GM18507 (cell line): ENCODE measurements at regions not wholly inside any gene's neighbourhood (a gene's known extent, or its start where the extent isn't known, plus 50 kb on each side); places are given as distances from the start of the nearest gene placed in this dataset.
"Not testable (repeated sequence)": the region's sequence is repeated elsewhere in the genome, so short reads cannot be mapped to it uniquely, and the experiment has no call there.

Experiments used
- DNase-seq: peaks from one replicate; pipeline ENCODE4 v3.0.0; 2011; ENCODE audit warnings: low read depth; ENCODE audit not compliant: insufficient read length; ENCODE audit errors: extremely low spot score
- FAIRE-seq: peaks from 2 replicates; lab custom pipeline; 2011; peaks lifted over from hg19 to GRCh38; lab: Jason Lieb, UNC

DNA sequence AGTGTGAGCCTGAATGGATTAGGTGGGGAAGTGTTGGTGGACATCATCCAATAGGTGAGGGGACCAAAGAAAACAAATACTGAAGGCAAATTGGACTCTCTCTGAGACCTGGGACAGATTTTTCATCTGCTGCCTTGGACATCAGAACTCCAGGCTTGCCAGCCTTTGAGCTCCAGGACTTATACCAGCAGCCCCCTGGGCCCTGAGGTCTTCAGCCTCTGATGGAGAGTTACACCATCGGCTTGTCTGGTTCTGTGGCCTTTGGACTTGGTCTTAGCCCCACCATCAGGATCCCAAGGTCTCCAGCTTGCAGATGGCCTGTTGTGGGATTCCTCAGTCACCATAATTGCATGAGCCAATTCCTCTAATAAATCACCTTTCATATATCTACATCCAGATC lies 80.8 kb upstream of the SLC8A3 start:
- FAIRE-seq (no peak), DNase-seq (no peak)

DNA sequence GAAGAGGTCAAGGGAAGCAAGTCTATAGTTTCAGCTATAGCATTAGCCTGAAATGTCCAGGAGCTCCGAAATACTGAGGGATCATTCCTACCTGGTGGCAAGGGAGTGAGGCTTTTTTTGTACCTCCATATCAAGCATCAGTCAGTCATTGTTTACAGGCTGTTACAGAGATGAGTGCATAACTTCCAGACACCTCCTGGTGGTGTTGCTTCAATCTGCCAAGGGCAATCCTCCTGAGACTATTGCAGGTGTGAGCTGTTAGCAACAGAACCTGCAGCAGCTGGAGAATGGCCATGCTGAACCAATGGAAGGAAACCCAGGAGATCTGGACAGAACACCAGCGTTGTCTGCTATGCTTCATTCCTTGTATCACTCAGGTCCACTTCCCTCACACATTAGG lies 80.0 kb upstream of the SLC8A3 start:
- FAIRE-seq (no peak), DNase-seq (no peak)

DNA sequence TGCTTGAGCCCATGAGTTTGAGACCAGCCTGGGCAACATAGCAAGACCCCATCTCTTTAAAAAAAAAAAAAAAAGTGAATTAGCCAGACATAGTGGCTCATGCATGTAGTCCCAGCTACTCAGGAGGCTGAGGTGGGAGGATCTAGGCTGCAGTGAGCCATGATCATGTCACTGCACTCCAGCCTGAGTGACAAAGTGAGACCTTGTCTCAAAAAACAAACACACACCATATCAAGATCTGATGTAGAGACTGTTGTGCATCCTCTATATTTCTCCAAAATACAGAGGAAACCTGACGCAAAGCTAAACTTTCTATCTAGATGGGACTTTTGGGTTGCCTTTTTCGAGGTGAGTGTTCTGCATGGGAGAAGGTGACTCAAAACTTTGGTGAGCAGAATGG lies 77.4 kb upstream of the SLC8A3 start:
- DNase-seq, result no peak
- no peak for FAIRE-seq

DNA sequence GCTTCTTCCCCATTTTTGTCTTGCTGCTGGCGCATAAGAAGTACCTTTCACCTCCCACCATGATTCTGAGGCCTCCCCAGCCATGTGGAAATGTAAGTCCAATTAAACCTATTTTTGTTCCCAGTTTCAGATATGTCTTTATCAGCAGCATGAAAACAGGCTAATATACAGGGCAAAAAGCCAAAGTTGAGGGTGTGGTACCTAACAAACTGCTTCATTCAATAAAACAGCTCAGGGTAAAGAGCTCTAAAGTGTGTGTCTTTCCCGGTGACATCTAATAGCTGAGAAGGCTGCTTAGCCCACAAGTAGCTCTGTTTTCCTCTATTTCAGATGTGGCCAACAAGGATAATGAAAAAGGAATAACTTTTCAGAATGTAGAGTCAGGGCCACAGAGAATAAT lies 76.7 kb upstream of the SLC8A3 start:
- FAIRE-seq (no peak), DNase-seq (no peak)

DNA sequence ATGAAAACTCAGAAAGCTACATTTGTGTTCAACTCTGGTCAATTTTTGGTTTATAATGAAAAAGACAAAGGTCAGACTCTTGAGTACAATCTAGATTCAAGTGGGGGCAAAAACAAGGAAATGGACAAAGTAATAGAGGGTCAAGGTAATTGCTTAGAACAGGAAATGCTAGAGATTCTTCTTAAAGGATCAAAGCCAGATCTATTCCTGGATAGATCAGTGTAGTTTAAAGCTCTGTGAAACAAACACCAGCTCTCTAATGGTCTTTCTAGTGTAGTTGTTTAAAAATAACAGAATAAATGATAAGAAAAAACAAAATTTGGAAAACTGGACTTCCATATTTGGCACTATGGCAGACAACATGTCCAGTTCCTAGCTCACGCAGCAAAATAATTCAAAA lies 70.7 kb upstream of the SLC8A3 start:
- FAIRE-seq (no peak), DNase-seq (no peak)

DNA sequence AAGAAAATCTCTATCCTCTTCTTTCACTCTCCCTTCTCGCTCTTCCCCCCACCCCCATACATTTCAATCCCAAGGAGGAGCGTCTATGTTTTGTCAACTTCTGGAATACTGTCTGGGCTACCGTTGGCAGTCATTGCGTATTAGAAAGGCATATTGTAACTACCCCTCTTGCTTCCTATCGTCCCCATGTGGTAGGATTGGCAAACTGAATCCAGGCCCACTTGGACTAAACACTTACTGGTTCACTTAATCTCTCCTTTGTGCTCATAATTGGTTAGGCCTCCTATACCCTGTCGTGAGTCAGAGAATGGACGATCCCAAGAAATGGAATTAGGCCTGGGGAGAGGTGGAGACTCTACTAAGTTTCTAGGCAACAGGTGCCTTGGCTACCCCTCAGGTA lies 68.8 kb upstream of the SLC8A3 start:
- DNase-seq, result no peak
- FAIRE-seq, result no peak

DNA sequence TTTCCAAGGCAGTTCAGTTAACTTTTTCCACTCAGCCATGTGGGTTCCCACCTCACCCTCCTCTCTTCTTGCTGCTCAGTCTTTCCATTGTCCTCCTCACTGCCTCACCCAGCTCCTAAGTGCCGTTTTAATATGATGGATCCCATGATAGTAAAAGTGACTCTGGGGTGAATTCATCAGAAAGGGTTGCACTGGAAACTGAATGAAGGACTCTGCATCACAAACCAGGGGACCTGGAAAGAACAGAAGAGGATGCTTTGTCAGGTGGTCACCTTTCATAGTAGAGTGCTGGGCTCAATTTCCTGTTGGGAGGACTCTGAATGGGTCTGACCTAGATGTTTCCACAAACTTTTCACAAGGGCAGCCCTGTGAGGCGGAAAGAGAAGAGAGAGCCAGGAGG lies 67.8 kb upstream of the SLC8A3 start:
- no peak for FAIRE-seq
- DNase-seq, result no peak

DNA sequence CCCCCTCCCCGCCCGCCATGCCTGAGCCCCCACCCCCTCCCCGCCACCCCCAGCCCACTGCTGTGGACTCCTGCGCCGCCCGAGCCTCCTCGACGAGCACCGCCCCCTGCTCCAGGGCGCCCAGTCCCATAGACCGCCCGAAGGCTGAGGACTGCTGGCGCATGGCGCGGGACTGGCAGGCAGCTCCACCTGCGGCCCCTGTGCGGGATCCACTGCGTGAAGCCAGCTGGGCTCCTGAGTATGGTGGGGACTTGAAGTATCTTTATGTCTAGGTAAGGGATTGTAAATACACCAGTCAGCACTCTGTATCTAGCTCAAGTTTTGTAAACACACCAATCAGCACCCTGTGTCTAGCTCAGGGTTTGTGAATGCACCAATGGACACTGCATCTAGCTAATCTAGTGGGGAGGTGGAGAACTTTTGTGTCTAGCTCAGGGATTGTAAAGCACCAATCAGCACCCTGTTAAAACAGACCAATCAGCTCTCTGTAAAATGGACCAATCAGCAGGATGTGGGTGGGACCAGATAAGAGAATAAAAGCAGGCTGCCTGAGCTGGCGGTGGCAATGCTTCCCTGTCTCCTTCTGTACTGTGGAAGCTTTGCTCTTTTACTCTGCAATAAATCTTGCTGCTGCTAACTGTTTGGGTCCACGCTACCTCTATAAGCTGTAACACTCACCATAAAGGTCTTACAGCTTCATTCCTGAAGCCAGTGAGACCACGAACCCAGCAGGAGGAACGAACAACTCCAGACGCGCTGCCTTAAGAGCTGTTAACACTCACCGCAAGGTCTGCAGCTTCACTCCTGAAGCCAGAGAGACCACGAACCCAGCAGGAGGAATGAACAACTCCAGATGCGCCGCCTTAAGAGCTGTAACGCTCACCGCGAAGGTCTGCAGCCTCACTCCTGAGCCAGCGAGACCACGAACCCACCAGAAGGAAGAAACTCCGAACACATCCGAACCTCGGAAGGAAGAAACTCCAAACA lies 66.6 kb upstream of the SLC8A3 start:
- FAIRE-seq, DNase-seq: not testable (repeated sequence)

DNA sequence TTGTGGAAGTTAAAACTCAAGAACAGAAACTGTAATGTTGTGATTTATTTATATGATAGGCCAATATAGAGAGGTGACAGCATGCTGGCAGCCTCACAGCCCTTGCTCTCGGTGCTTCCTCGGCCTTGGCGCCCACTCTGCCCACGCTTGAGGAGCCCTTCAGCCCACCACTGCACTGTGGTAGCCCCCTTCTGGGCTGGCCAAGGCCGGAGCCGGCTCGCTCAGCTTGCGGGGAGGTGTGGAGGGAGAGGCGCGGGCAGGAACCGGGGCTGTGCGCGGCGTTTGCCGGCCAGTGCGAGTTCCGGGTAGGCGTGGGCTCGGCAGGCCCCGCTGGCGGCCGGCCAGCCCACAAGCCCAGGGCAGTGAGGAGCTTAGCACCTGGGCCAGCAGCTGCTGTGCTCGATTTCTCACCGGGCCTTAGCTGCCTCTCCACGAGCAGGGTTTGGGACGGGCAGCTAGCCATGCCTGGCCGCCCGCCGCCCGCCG lies 65.8 kb upstream of the SLC8A3 start:
- FAIRE-seq, result peak; percentile 60
- DNase-seq, result peak; percentile 5

DNA sequence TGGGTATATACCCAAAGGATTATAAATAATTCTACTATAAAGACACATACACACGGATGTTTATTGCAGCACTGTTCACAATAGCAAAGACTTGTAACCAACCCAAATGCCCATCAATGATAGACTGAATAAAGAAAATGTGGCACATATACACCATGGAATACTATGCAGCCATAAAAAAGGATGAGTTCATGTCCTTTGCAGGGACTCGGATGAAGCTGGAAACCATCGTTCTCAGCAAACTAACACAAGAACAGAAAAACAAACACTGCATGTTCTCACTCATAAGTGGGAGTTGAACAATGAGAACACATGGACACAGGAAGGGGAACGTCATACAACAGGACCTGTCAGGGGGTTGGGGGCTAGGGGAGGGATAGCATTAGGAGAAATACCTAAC lies 64.8 kb upstream of the SLC8A3 start:
- not testable (repeated sequence) for FAIRE-seq, DNase-seq

DNA sequence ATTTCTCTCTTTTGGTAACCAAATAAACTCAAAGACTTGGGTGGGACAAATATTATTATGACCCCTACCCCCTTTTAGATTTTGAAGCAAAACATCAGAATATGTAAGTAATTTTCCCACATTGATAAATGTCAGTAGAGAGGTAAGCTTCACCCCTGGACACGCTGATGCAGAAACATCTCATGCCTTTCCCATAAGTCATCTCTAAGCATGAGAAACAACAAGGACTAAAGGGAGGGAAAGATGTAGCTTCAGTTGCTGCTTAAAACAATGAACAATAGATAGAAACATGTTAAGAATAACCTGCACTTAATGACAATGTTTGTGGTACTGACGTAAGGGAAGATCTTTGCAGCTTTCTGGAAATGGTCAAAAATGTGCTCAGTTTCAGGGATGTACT lies 56.3 kb upstream of the SLC8A3 start:
- DNase-seq (no peak), FAIRE-seq (no peak)

DNA sequence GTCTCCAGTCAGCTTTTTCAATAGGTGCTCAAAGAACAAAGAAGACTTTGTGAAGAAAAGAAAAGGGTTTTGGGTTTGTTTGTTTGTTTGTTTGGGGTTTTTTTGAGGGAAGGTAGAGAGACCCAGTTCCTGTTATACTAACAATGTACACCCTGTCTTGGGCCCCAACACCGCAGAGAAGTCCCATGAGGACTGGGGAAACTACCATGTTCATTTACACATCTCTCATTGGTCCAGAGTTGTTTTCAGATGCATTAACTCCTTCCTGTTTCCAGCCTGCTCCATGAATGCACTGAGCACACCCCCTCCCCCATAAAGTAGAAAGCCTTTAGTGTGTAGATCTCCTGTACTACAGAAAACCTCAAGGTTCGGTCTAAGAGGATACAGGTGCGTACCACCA lies 51.1 kb upstream of the SLC8A3 start:
- peak; percentile 79 for FAIRE-seq

DNA sequence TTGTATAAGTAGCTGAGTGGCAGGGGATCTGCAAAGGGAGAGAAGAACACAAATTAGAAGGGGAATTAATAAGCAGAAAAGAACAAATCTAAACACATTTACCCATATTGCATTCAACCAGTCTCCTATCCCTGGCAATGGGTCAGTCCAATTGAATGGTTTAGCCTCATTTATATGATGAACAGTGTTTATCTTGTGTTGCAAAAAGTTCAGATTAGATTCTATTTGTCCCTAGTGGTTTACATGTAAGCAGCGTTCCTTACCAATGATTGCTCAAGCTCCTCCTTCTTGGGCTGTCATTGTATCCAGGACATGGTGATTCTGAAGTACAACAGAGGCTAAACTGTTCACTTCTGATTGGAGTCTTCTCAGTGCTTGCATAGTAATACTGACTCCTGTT lies 49.9 kb upstream of the SLC8A3 start:
- DNase-seq, FAIRE-seq: not testable (repeated sequence)

More for the DNA sequence above, 51.1 kb upstream of the SLC8A3 start:
- peak; percentile 20 for DNase-seq
